HEK293T (cell line): ENCODE measurements at regions not wholly inside any gene's neighbourhood (a gene's known extent, or its start where the extent isn't known, plus 50 kb on each side); places are given as distances from the start of the nearest gene placed in this dataset.

Source experiments
- ARNT ChIP-seq: fragments of 450-650 bp; IDR thresholded peaks from 2 replicates; pipeline ENCODE4 v1.6.1; 2017; ENCODE audit warnings: mild to moderate bottlenecking
- FOXA1 ChIP-seq: fragments of 450-650 bp; IDR thresholded peaks from 2 replicates; pipeline ENCODE4 v1.6.1; 2016; ENCODE audit warnings: mild to moderate bottlenecking
- L3MBTL2 ChIP-seq: fragments of 450-650 bp; conservative IDR thresholded peaks from 2 replicates; pipeline ENCODE4 v1.6.1; 2016; ENCODE audit warnings: mild to moderate bottlenecking
- SP1 ChIP-seq: fragments of 450-650 bp; IDR thresholded peaks from 2 replicates; pipeline ENCODE4 v1.6.1; 2017

DNA sequence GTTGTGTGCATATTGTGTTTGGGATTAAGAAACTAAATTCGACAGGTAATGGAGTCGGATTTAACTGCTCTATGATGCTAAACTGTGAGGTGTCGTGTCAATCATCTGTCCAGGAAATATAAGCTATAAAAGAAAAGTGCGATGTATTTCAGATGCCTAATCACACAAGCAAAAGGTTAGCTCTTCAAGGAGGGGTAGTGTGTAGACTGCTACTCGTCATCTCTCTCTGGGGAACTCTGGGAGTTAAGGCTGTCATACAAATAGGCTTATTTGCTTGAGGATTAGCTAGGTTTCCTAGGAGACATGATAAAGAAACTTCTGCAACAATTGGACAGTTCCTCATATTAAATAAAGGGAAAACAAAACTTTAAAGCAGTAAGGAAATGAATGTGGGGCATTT, 462.1 kb downstream of the OLFM4 start:
- no peak for TF ChIP-seq SP1
- TF ChIP-seq FOXA1: no peak
- no peak for TF ChIP-seq ARNT
- no peak for TF ChIP-seq L3MBTL2
